ENCODE measurements at regions not wholly inside any gene's neighbourhood (a gene's known extent, or its start where the extent isn't known, plus 50 kb on each side); places are given as distances from the start of the nearest gene placed in this dataset.

DNA sequence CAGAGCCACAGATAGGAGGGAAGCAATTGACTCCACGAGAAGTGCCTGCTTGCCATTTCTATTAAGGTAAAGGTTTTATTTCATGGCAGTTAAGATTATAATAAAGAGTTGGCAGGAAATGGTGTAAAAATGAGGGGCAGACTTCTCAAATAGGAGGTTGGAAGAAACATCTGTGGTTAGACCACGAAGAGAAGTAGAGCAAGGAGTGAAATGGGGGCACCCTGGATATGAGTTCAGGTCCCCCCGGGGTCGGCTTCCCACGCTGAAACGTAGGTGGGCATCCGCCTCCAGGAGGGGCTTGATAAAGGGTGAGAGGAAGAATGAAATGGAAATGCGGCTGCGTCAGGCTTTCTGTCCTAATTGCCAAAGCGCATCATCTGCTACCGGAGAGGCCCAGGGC, 209.1 kb downstream of the MAF start:
- Histone ChIP-seq H2AFZ (ENCODE audit: low read length) (no peak overlapping the region), H3K4me2 (ENCODE audit: low read depth, low read length) (no peak overlapping the region), H3K9ac (ENCODE audit: low read length) (no peak overlapping the region), H3K27me3 (replicated peaks; ENCODE audit: insufficient read depth, low read length) (no peaks in the 10 kb centered on the region), H3K9me3 (replicated peaks; ENCODE audit: insufficient read depth, low read length) (no peaks in the 10 kb centered on the region), H3K79me2 (ENCODE audit: low read length) (no peaks in the 10 kb centered on the region), H3K36me3 (replicated peaks; ENCODE audit: insufficient read depth, low read length) (no peaks in the 10 kb centered on the region), H3F3A (ENCODE audit: insufficient read depth, low read length) (no peaks in the 10 kb centered on the region), H3K9me2 (replicated peaks; ENCODE audit: insufficient read depth, low read length) (no peaks in the 10 kb centered on the region), H3K4me3 (ENCODE audit: low read length) (no peak overlapping the region), H3K27ac (ENCODE audit: low read length) (no peak overlapping the region), H4K20me1 (ENCODE audit: insufficient read depth, low read length) (no peaks in the 10 kb centered on the region), H3K4me1 (ENCODE audit: low read length) (no peaks in the 10 kb centered on the region)
- DNase-seq = no peak
- no peak for TF ChIP-seq EZH2phosphoT487 (IDR thresholded peaks at IDR 0.05; ENCODE audit: low read length)
- TF ChIP-seq, protein P1, sequence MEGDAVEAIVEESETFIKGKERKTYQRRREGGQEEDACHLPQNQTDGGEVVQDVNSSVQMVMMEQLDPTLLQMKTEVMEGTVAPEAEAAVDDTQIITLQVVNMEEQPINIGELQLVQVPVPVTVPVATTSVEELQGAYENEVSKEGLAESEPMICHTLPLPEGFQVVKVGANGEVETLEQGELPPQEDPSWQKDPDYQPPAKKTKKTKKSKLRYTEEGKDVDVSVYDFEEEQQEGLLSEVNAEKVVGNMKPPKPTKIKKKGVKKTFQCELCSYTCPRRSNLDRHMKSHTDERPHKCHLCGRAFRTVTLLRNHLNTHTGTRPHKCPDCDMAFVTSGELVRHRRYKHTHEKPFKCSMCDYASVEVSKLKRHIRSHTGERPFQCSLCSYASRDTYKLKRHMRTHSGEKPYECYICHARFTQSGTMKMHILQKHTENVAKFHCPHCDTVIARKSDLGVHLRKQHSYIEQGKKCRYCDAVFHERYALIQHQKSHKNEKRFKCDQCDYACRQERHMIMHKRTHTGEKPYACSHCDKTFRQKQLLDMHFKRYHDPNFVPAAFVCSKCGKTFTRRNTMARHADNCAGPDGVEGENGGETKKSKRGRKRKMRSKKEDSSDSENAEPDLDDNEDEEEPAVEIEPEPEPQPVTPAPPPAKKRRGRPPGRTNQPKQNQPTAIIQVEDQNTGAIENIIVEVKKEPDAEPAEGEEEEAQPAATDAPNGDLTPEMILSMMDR (IDR thresholded peaks at IDR 0.05; ENCODE audit: low read length) = no peak
- TF ChIP-seq EZH2 (optimal IDR thresholded peaks at IDR 0.05; ENCODE audit: low read depth, low read length) = no peak

DNA sequence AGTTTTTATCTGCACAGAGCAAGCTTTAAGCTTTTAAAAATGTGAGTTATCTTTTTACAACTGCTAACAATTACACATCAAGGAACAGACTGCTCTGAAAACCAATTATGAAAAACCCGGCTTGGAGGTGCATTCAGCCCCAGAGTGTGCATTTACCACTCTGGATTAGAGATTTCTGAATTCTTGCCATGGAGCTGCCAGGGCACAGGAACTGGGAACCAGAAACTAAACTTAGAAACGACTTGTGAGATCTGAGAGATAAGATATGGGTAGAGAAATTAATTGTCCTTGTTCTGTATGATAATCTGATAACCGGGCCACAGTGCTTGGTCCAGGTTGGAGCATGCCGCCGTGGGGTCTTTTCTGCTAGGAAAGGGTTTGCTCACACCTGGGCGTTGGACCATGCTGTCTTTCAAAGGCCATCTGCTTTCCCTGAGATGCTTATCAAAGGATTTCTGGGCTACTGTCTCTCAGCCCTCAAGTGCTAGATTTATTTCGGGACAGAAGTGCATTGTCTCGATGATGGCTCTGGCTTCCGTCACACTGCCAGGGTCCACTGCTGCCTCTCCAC, 210.0 kb downstream of the MAF start:
- no peak for TF ChIP-seq EZH2phosphoT487 (IDR thresholded peaks at IDR 0.05; ENCODE audit: low read length)
- TF ChIP-seq, protein P1 (IDR thresholded peaks at IDR 0.05; ENCODE audit: low read length) = no peak
- Histone ChIP-seq H3K79me2 (ENCODE audit: low read length) (no peaks in the 10 kb centered on the region), H3K9ac (ENCODE audit: low read length) (no peak overlapping the region), H3K9me3 (replicated peaks; ENCODE audit: insufficient read depth, low read length) (no peaks in the 10 kb centered on the region), H3K27ac (ENCODE audit: low read length) (no peak overlapping the region), H2AFZ (ENCODE audit: low read length) (no peak overlapping the region), H3F3A (ENCODE audit: insufficient read depth, low read length) (no peaks in the 10 kb centered on the region), H3K36me3 (replicated peaks; ENCODE audit: insufficient read depth, low read length) (no peaks in the 10 kb centered on the region), H3K27me3 (replicated peaks; ENCODE audit: insufficient read depth, low read length) (no peaks in the 10 kb centered on the region), H3K9me2 (replicated peaks; ENCODE audit: insufficient read depth, low read length) (no peaks in the 10 kb centered on the region), H3K4me1 (ENCODE audit: low read length) (no peaks in the 10 kb centered on the region), H4K20me1 (ENCODE audit: insufficient read depth, low read length) (no peaks in the 10 kb centered on the region), H3K4me3 (ENCODE audit: low read length) (no peak overlapping the region), H3K4me2 (ENCODE audit: low read depth, low read length) (no peak overlapping the region)
- no peak for DNase-seq

DNA sequence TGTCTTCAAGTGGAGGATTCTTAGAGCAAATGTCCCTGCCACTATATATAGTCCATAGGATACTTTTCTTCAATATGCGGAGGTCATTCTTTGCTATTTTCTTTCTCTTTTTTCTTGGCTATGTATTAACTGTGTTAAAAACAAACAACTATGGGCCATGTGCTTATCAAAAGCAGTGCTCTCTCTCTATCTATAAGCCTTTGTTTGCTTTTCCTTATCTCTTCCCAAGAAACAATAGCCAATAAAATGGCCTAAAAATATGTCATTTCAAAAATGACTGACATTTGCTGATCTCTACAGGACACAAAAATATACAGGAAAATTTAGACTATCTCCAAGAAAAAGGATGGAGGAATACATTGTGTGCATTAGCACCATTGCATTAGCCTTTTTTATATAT, 212.1 kb downstream of the MAF start:
- no peaks in the 10 kb centered on the region for H3K36me3 ChIP-seq (replicated peaks; ENCODE audit: insufficient read depth, low read length)
- TF ChIP-seq EZH2 (optimal IDR thresholded peaks at IDR 0.05; ENCODE audit: low read depth, low read length) = no peak
- TF ChIP-seq EZH2phosphoT487 (IDR thresholded peaks at IDR 0.05; ENCODE audit: low read length) = no peak
- TF ChIP-seq, protein P1 (IDR thresholded peaks at IDR 0.05; ENCODE audit: low read length) = no peak

More for the DNA sequence above, 212.1 kb downstream of the MAF start:
- H3F3A ChIP-seq (ENCODE audit: insufficient read depth, low read length) = no peaks in the 10 kb centered on the region
- no peaks in the 10 kb centered on the region for H3K9me2 ChIP-seq (replicated peaks; ENCODE audit: insufficient read depth, low read length)
- H3K9ac ChIP-seq (ENCODE audit: low read length) = no peak overlapping the region
- H3K4me3 ChIP-seq (ENCODE audit: low read length) = no peak overlapping the region
- no peaks in the 10 kb centered on the region for H4K20me1 ChIP-seq (ENCODE audit: insufficient read depth, low read length)
- H3K4me1 ChIP-seq (ENCODE audit: low read length) = no peaks in the 10 kb centered on the region
- DNase-seq = no peak
- no peaks in the 10 kb centered on the region for H3K79me2 ChIP-seq (ENCODE audit: low read length)
- no peak overlapping the region for H2AFZ ChIP-seq (ENCODE audit: low read length)
- H3K4me2 ChIP-seq (ENCODE audit: low read depth, low read length) = no peak overlapping the region
- H3K27me3 ChIP-seq (replicated peaks; ENCODE audit: insufficient read depth, low read length) = no peaks in the 10 kb centered on the region
- H3K9me3 ChIP-seq (replicated peaks; ENCODE audit: insufficient read depth, low read length) = no peaks in the 10 kb centered on the region
- no peak overlapping the region for H3K27ac ChIP-seq (ENCODE audit: low read length)

Measured in MM.1S (cell line).